Right cardiac atrium (tissue), 5 donors: ENCODE measurements at regions not wholly inside any gene's neighbourhood (a gene's known extent, or its start where the extent isn't known, plus 50 kb on each side); places are given as distances from the start of the nearest gene placed in this dataset.
"Not testable (repeated sequence)": the region's sequence is repeated elsewhere in the genome, so short reads cannot be mapped to it uniquely, and the experiment has no call there.

ENCODE experiments used
- ATAC-seq, 2 donors: fragments of 200-7000 bp; cut with Tn5 transposase; one replicate each; pipeline versions ENCODE4 v1.8.0 to v1.9.1; 2020; ENCODE audit warnings: moderate library complexity in 2 of 2, mild to moderate bottlenecking in 1 of 2
- DNase-seq, 3 donors: peaks; one replicate each; pipeline ENCODE4 v3.0.0-alpha.2; 2020
- H3K27ac ChIP-seq: one replicate; pipeline ENCODE4 v1.5.1; 2013; ENCODE audit warnings: mild to moderate bottlenecking, low read length, control low read depth, moderate library complexity
- H3K27me3 ChIP-seq: one replicate; pipeline ENCODE4 v1.6.1; 2013; ENCODE audit not compliant: control insufficient read depth, insufficient read depth
- H3K4me1 ChIP-seq: one replicate; pipeline ENCODE4 v1.6.1; 2013; ENCODE audit warnings: low read length; ENCODE audit not compliant: control insufficient read depth, insufficient read depth
- H3K4me3 ChIP-seq: one replicate; pipeline ENCODE4 v1.5.1; 2013; ENCODE audit warnings: low read length, control low read depth
- H3K9me3 ChIP-seq: one replicate; pipeline ENCODE4 v1.6.1; 2013; ENCODE audit warnings: low read length; ENCODE audit not compliant: control insufficient read depth
- WGBS: extraction: QIAGEN DNeasy Blood & Tissue Kit; methylation state at CpG from one replicate; pipeline ENCODE4 v1.1.7; 2013; 5-methylcytosine and 5-hydroxymethylcytosine counted together
- intact Hi-C, 4 donors: fragments of 100-400 bp; cut with DNase I; formaldehyde crosslinking; loops; one replicate each; pipeline versions ENCODE4 v1.11.0 to v1.14.0; 2022 to 2023
- donor health status: healthy with polysubstance abuse.
- donor health status: DM: no; HTN: yes; CAD: no.
- donor health status: DM: no; HTN: no; CAD: no.
- donor health status: DM: no; HTN: yes; CAD: no; lungs with severe emphysema.
- donor health status: DM: yes; HTN: yes; CAD: no.

GRCh38 chr5:167294882-167295680, 996.4 kb upstream of the WWC1 start:
- 56% methylated on average over 3 of the region's 3 CpGs for WGBS
- Histone ChIP-seq H3K4me1 (no peaks in the 10 kb centered on the region), H3K4me3 (no peak overlapping the region), H3K27ac (no peak overlapping the region), H3K9me3 (no peaks in the 10 kb centered on the region), H3K27me3 (no peaks in the 10 kb centered on the region)
- intact Hi-C loops, result no loop called here
- DNase-seq (no peak), ATAC-seq (no peak)

GRCh38 chr5:167295681-167296005, 995.8 kb upstream of the WWC1 start:
- H3K4me3 ChIP-seq, result no peak overlapping the region
- H3K27ac ChIP-seq, result no peak overlapping the region
- DNase-seq, result no peak
- no peaks in the 10 kb centered on the region for H3K9me3 ChIP-seq
- H3K27me3 ChIP-seq, result no peaks in the 10 kb centered on the region
- 79% methylated on average over 2 of the region's 2 CpGs for WGBS
- H3K4me1 ChIP-seq, result no peaks in the 10 kb centered on the region
- no peak for ATAC-seq
- intact Hi-C loops, result no loop called here

GRCh38 chr5:167296066-167296465, 995.4 kb upstream of the WWC1 start:
- 59% methylated on average over 5 of the region's 5 CpGs for WGBS

GRCh38 chr5:167296661-167297060, 994.8 kb upstream of the WWC1 start:
- no peaks in the 10 kb centered on the region for H3K4me1 ChIP-seq
- H3K27ac ChIP-seq, result no peak overlapping the region
- H3K27me3 ChIP-seq, result no peaks in the 10 kb centered on the region
- WGBS, result 87% methylated on average over 1 of the region's 1 CpG
- no peaks in the 10 kb centered on the region for H3K9me3 ChIP-seq
- H3K4me3 ChIP-seq, result no peak overlapping the region
- ATAC-seq, result no peak
- intact Hi-C loops, result no loop called here
- no peak for DNase-seq

More at GRCh38 chr5:167296066-167296465, 995.4 kb upstream of the WWC1 start:
- ATAC-seq (no peak), DNase-seq (no peak)
- Histone ChIP-seq H3K9me3 (no peaks in the 10 kb centered on the region), H3K4me1 (no peaks in the 10 kb centered on the region), H3K27me3 (no peaks in the 10 kb centered on the region), H3K27ac (no peak overlapping the region), H3K4me3 (no peak overlapping the region)
- intact Hi-C loops, result no loop called here

GRCh38 chr5:167299861-167300260, 991.6 kb upstream of the WWC1 start:
- H3K27ac ChIP-seq, ATAC-seq, H3K4me3 ChIP-seq, intact Hi-C loops, DNase-seq, H3K4me1 ChIP-seq, H3K27me3 ChIP-seq, H3K9me3 ChIP-seq: not testable (repeated sequence)
- WGBS, result 89% methylated on average over 7 of the region's 7 CpGs

- WGBS, result 81% methylated on average over 3 of the region's 3 CpGs
- DNase-seq (no peak), ATAC-seq (no peak)
- intact Hi-C loops, result no loop called here
- H3K27ac ChIP-seq, result no peak overlapping the region
- H3K4me3 ChIP-seq, result no peak overlapping the region
- H3K9me3 ChIP-seq, result no peaks in the 10 kb centered on the region
- H3K27me3 ChIP-seq, result no peaks in the 10 kb centered on the region
- no peaks in the 10 kb centered on the region for H3K4me1 ChIP-seq
These were observed 987.9 kb upstream of the WWC1 start for GRCh38 chr5:167303582-167303981.

GRCh38 chr5:167304834-167305469, 986.5 kb upstream of the WWC1 start:
- WGBS, result 55% methylated on average over 6 of the region's 6 CpGs
- H3K27ac ChIP-seq, result no peak overlapping the region
- H3K4me3 ChIP-seq, result no peak overlapping the region
- DNase-seq (no peak), ATAC-seq (peak in 1 of 2 donors; percentile 48)
- no peaks in the 10 kb centered on the region for H3K9me3 ChIP-seq
- no peaks in the 10 kb centered on the region for H3K4me1 ChIP-seq
- intact Hi-C loops, result no loop called here
- H3K27me3 ChIP-seq, result no peaks in the 10 kb centered on the region

- Histone ChIP-seq H3K27me3 (no peaks in the 10 kb centered on the region), H3K9me3 (no peaks in the 10 kb centered on the region), H3K4me1 (no peaks in the 10 kb centered on the region), H3K27ac (no peak overlapping the region), H3K4me3 (no peak overlapping the region)
- DNase-seq (no peak), ATAC-seq (no peak)
- intact Hi-C loops, result no loop called here
- 65% methylated on average over 9 of the region's 9 CpGs for WGBS
These were observed 985.7 kb upstream of the WWC1 start for GRCh38 chr5:167305591-167306213.

- Histone ChIP-seq H3K9me3 (no peaks in the 10 kb centered on the region), H3K4me3 (no peak overlapping the region), H3K4me1 (no peaks in the 10 kb centered on the region), H3K27me3 (no peaks in the 10 kb centered on the region), H3K27ac (no peak overlapping the region)
- DNase-seq, result no peak
- ATAC-seq, result no peak
- intact Hi-C loops, result no loop called here
- 80% methylated on average over 4 of the region's 4 CpGs for WGBS
These were observed 984.4 kb upstream of the WWC1 start for GRCh38 chr5:167307042-167307441.

GRCh38 chr5:167308466-167308865, 983.0 kb upstream of the WWC1 start:
- no peak overlapping the region for H3K4me3 ChIP-seq
- H3K9me3 ChIP-seq, result no peaks in the 10 kb centered on the region
- ATAC-seq, result no peak
- H3K27ac ChIP-seq, result no peak overlapping the region
- no peak for DNase-seq
- intact Hi-C loops, result no loop called here
- H3K4me1 ChIP-seq, result no peaks in the 10 kb centered on the region
- 50% methylated on average over 5 of the region's 5 CpGs for WGBS
- H3K27me3 ChIP-seq, result no peaks in the 10 kb centered on the region

- Histone ChIP-seq H3K4me1 (no peaks in the 10 kb centered on the region), H3K4me3 (no peak overlapping the region), H3K27me3 (no peaks in the 10 kb centered on the region), H3K9me3 (no peaks in the 10 kb centered on the region), H3K27ac (no peak overlapping the region)
- 86% methylated on average over 8 of the region's 8 CpGs for WGBS
- intact Hi-C loops, result no loop called here
- ATAC-seq (no peak), DNase-seq (no peak)
These were observed 981.4 kb upstream of the WWC1 start for GRCh38 chr5:167309941-167310517.
